ENCODE measurements at regions not wholly inside any gene's neighbourhood (a gene's known extent, or its start where the extent isn't known, plus 50 kb on each side); places are given as distances from the start of the nearest gene placed in this dataset.
"Not testable (repeated sequence)": the region's sequence is repeated elsewhere in the genome, so short reads cannot be mapped to it uniquely, and the experiment has no call there.

DNA sequence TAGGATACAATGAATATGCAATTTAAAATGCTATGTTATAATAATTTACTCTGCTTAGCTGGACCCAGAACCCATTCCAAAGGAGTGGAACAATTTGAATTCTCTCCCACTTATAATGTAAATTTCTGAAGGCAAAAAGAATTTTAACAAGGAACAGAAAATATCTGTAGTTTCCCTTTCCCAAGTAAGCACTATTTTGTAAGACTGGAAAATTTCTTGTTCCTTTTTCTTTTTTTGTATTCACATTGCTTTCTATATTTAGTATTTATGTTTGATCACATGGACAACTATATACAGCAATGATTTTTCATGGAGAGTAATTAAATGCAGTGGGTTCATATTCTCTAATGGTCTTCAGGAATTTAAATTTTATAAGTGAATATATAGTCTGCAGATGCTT, 127.4 kb downstream of the GPR85 start:
- no peaks in the 10 kb centered on the region for H3K4me1 ChIP-seq (ENCODE audit: control insufficient read depth in 1 of 2, insufficient read depth in 2 of 2, low read length in 2 of 2)
- no peak overlapping the region for H3K9ac ChIP-seq (ENCODE audit: low read depth in 1 of 2, low read length in 2 of 2)
- H3K27ac ChIP-seq (ENCODE audit: low read depth, low read length) = no peak overlapping the region
- H3K27me3 ChIP-seq (ENCODE audit: control insufficient read depth in 1 of 2, insufficient read depth in 2 of 2, low read length in 2 of 2) = no peaks in the 10 kb centered on the region
- H3K36me3 ChIP-seq (ENCODE audit: control insufficient read depth in 1 of 2, insufficient read depth in 2 of 2, low read length in 2 of 2) = no peaks in the 10 kb centered on the region
- no peaks in the 10 kb centered on the region for H3K9me3 ChIP-seq (ENCODE audit: control insufficient read depth in 1 of 2, low read length in 2 of 2)
- no peak overlapping the region for H3K4me3 ChIP-seq (ENCODE audit: low read depth in 1 of 2, low read length in 2 of 2)

GRCh38 chr7:112958775-112959174, 127.9 kb downstream of the GPR85 start:
- no peaks in the 10 kb centered on the region for H3K9me3 ChIP-seq (ENCODE audit: control insufficient read depth in 1 of 2, low read length in 2 of 2)
- no peaks in the 10 kb centered on the region for H3K36me3 ChIP-seq (ENCODE audit: control insufficient read depth in 1 of 2, insufficient read depth in 2 of 2, low read length in 2 of 2)
- no peaks in the 10 kb centered on the region for H3K27me3 ChIP-seq (ENCODE audit: control insufficient read depth in 1 of 2, insufficient read depth in 2 of 2, low read length in 2 of 2)
- H3K9ac ChIP-seq (ENCODE audit: low read depth in 1 of 2, low read length in 2 of 2) = no peak overlapping the region
- no peaks in the 10 kb centered on the region for H3K4me1 ChIP-seq (ENCODE audit: control insufficient read depth in 1 of 2, insufficient read depth in 2 of 2, low read length in 2 of 2)
- no peak overlapping the region for H3K27ac ChIP-seq (ENCODE audit: low read depth, low read length)
- no peak overlapping the region for H3K4me3 ChIP-seq (ENCODE audit: low read depth in 1 of 2, low read length in 2 of 2)

DNA sequence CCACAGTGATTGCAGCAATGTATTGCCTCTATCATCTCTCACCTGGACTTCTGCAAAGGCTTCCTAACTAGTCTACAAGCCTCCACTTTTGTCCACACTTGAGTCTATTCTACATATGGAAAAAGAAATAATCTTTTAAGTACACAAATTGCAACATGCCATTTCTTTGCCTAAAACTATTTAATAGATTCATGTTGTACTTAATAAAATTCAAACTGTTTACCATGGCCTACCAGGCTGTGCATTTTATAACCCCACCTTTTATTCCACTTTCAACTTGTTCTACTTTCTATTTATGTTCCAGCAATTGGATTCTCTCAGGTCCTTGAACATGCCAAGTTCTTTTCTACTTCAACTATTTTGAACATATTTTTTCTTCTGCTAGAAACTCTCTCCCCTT, 128.7 kb downstream of the GPR85 start:
- H3K27ac ChIP-seq (ENCODE audit: low read depth, low read length) = no peak overlapping the region

GRCh38 chr7:112953031-112953430, 133.6 kb downstream of the GPR85 start:
- H3K9me3 ChIP-seq (ENCODE audit: control insufficient read depth in 1 of 2, low read length in 2 of 2) = not testable (repeated sequence)

More for the DNA sequence above, 128.7 kb downstream of the GPR85 start:
- Histone ChIP-seq H3K9me3 (ENCODE audit: control insufficient read depth in 1 of 2, low read length in 2 of 2) (no peaks in the 10 kb centered on the region), H3K27me3 (ENCODE audit: control insufficient read depth in 1 of 2, insufficient read depth in 2 of 2, low read length in 2 of 2) (no peaks in the 10 kb centered on the region), H3K4me1 (ENCODE audit: control insufficient read depth in 1 of 2, insufficient read depth in 2 of 2, low read length in 2 of 2) (no peaks in the 10 kb centered on the region), H3K9ac (ENCODE audit: low read depth in 1 of 2, low read length in 2 of 2) (no peak overlapping the region), H3K4me3 (ENCODE audit: low read depth in 1 of 2, low read length in 2 of 2) (no peak overlapping the region), H3K36me3 (ENCODE audit: control insufficient read depth in 1 of 2, insufficient read depth in 2 of 2, low read length in 2 of 2) (no peaks in the 10 kb centered on the region)

DNA sequence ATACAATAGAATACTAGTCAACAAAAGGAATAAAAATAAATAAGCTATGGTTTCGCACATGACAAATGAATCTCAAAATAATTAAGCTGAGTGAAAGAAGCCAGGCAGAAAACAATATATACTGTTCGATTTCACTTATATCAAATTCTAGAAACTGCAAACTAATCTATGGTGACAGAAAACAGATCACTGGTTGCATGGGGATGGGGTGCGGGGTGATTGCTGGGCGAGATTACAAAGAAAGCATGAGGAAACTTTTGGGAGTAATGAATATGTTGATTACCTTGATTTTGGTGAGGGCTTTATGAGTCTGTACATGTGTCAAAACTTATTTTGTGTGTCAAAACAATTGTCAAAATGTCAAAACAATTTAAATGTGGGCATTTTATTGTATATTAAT, 135.6 kb downstream of the GPR85 start:
- Histone ChIP-seq H3K9me3 (ENCODE audit: control insufficient read depth in 1 of 2, low read length in 2 of 2) (no peaks in the 10 kb centered on the region), H3K27ac (ENCODE audit: low read depth, low read length) (no peak overlapping the region), H3K4me3 (ENCODE audit: low read depth in 1 of 2, low read length in 2 of 2) (no peak overlapping the region), H3K9ac (ENCODE audit: low read depth in 1 of 2, low read length in 2 of 2) (no peak overlapping the region), H3K4me1 (ENCODE audit: control insufficient read depth in 1 of 2, insufficient read depth in 2 of 2, low read length in 2 of 2) (no peaks in the 10 kb centered on the region), H3K36me3 (ENCODE audit: control insufficient read depth in 1 of 2, insufficient read depth in 2 of 2, low read length in 2 of 2) (no peaks in the 10 kb centered on the region), H3K27me3 (ENCODE audit: control insufficient read depth in 1 of 2, insufficient read depth in 2 of 2, low read length in 2 of 2) (no peaks in the 10 kb centered on the region)

More at GRCh38 chr7:112953031-112953430, 133.6 kb downstream of the GPR85 start:
- H3K4me1 ChIP-seq (ENCODE audit: control insufficient read depth in 1 of 2, insufficient read depth in 2 of 2, low read length in 2 of 2); H3K27ac ChIP-seq (ENCODE audit: low read depth, low read length); H3K4me3 ChIP-seq (ENCODE audit: low read depth in 1 of 2, low read length in 2 of 2); H3K27me3 ChIP-seq (ENCODE audit: control insufficient read depth in 1 of 2, insufficient read depth in 2 of 2, low read length in 2 of 2); H3K36me3 ChIP-seq (ENCODE audit: control insufficient read depth in 1 of 2, insufficient read depth in 2 of 2, low read length in 2 of 2); H3K9ac ChIP-seq (ENCODE audit: low read depth in 1 of 2, low read length in 2 of 2): not testable (repeated sequence)

- H3K27me3 ChIP-seq (ENCODE audit: control insufficient read depth in 1 of 2, insufficient read depth in 2 of 2, low read length in 2 of 2); H3K4me1 ChIP-seq (ENCODE audit: control insufficient read depth in 1 of 2, insufficient read depth in 2 of 2, low read length in 2 of 2); H3K4me3 ChIP-seq (ENCODE audit: low read depth in 1 of 2, low read length in 2 of 2); H3K9ac ChIP-seq (ENCODE audit: low read depth in 1 of 2, low read length in 2 of 2); H3K9me3 ChIP-seq (ENCODE audit: control insufficient read depth in 1 of 2, low read length in 2 of 2); H3K36me3 ChIP-seq (ENCODE audit: control insufficient read depth in 1 of 2, insufficient read depth in 2 of 2, low read length in 2 of 2); H3K27ac ChIP-seq (ENCODE audit: low read depth, low read length): not testable (repeated sequence)
Observed at GRCh38 chr7:112949682-112950081, 136.9 kb downstream of the GPR85 start.

DNA sequence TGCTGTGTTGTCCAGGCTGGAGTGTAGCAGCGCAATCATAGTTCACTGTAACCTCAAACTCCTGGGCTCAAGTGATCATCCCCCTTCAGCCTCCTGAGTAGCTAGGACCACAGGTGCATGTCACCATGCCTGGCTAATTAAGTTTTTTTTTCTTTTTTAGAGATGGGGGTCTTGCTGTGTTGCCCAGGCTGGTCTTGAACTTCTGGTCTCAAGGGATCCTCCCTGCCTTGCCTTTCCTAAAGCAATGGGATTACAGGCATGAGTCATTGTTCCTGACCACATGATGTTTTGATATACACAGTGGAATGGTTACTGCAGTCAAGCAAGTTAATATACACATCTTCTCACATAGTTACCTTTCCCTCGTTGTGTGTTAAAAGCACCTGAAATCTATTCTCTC, 140.3 kb downstream of the GPR85 start:
- Histone ChIP-seq H3K9me3 (ENCODE audit: control insufficient read depth in 1 of 2, low read length in 2 of 2) (no peaks in the 10 kb centered on the region), H3K4me1 (ENCODE audit: control insufficient read depth in 1 of 2, insufficient read depth in 2 of 2, low read length in 2 of 2) (no peaks in the 10 kb centered on the region), H3K4me3 (ENCODE audit: low read depth in 1 of 2, low read length in 2 of 2) (no peak overlapping the region), H3K27ac (ENCODE audit: low read depth, low read length) (no peak overlapping the region), H3K27me3 (ENCODE audit: control insufficient read depth in 1 of 2, insufficient read depth in 2 of 2, low read length in 2 of 2) (no peaks in the 10 kb centered on the region), H3K36me3 (ENCODE audit: control insufficient read depth in 1 of 2, insufficient read depth in 2 of 2, low read length in 2 of 2) (no peaks in the 10 kb centered on the region), H3K9ac (ENCODE audit: low read depth in 1 of 2, low read length in 2 of 2) (no peak overlapping the region)

DNA sequence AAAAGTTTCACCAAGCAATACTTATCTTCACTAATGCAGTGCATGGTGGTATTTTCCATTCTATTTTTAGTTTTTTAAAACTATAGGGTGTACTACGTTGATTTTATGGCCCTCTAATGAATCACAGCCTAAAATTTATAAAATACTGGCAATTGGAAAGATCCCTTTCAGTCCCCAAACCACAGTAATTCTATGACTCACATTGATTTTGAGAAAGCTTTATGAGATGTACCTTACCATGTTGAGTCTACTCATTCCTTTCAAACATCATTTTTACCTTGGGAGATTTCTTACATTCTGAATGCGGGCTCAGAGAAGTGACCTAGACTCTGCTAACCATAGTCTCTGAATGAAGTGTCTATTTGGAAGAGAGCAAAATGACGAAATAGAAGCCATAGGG, 141.6 kb downstream of the GPR85 start:
- Histone ChIP-seq H3K4me1 (ENCODE audit: control insufficient read depth in 1 of 2, insufficient read depth in 2 of 2, low read length in 2 of 2) (peaks cover 6 to 7% of the 10 kb centered on the region in 2 donors), H3K9ac (ENCODE audit: low read depth in 1 of 2, low read length in 2 of 2) (no peak overlapping the region), H3K9me3 (ENCODE audit: control insufficient read depth in 1 of 2, low read length in 2 of 2) (no peaks in the 10 kb centered on the region), H3K27me3 (ENCODE audit: control insufficient read depth in 1 of 2, insufficient read depth in 2 of 2, low read length in 2 of 2) (no peaks in the 10 kb centered on the region), H3K36me3 (ENCODE audit: control insufficient read depth in 1 of 2, insufficient read depth in 2 of 2, low read length in 2 of 2) (no peaks in the 10 kb centered on the region), H3K27ac (ENCODE audit: low read depth, low read length) (no peak overlapping the region), H3K4me3 (ENCODE audit: low read depth in 1 of 2, low read length in 2 of 2) (no peak overlapping the region)

DNA sequence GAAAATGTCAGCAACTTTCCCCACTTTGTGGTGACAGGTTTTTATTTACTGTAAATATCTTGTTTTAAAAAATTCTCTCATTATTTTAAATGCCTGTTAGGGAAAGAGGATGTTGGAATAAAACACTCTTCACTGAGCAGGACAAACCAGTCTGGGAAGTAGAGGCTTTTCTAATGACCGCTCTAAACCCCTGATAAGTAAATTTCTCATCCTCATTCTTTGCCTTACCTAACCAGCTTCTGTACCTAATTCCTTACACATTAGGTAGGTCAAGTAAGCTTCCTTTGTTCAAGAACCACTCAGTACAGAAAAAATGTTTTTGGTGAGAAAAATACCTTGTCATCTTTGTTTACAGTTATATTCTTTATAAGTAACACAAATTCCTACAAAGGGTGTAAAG, 143.6 kb downstream of the GPR85 start:
- H3K4me1 ChIP-seq (ENCODE audit: control insufficient read depth in 1 of 2, insufficient read depth in 2 of 2, low read length in 2 of 2) = peaks cover 14 to 17% of the 10 kb centered on the region in 2 donors
- H3K27ac ChIP-seq (ENCODE audit: low read depth, low read length) = no peak overlapping the region
- no peaks in the 10 kb centered on the region for H3K9me3 ChIP-seq (ENCODE audit: control insufficient read depth in 1 of 2, low read length in 2 of 2)
- no peaks in the 10 kb centered on the region for H3K27me3 ChIP-seq (ENCODE audit: control insufficient read depth in 1 of 2, insufficient read depth in 2 of 2, low read length in 2 of 2)
- H3K9ac ChIP-seq (ENCODE audit: low read depth in 1 of 2, low read length in 2 of 2) = no peak overlapping the region
- no peak overlapping the region for H3K4me3 ChIP-seq (ENCODE audit: low read depth in 1 of 2, low read length in 2 of 2)
- no peaks in the 10 kb centered on the region for H3K36me3 ChIP-seq (ENCODE audit: control insufficient read depth in 1 of 2, insufficient read depth in 2 of 2, low read length in 2 of 2)

GRCh38 chr7:112942125-112942524, 144.5 kb downstream of the GPR85 start:
- H3K4me3 ChIP-seq (ENCODE audit: low read depth in 1 of 2, low read length in 2 of 2); H3K27ac ChIP-seq (ENCODE audit: low read depth, low read length): not testable (repeated sequence)

GRCh38 chr7:112940314-112940732, 146.3 kb downstream of the GPR85 start:
- Histone ChIP-seq H3K4me3 (ENCODE audit: low read depth in 1 of 2, low read length in 2 of 2) (peak overlapping the region; percentile 83 to 87), H3K4me1 (ENCODE audit: control insufficient read depth in 1 of 2, insufficient read depth in 2 of 2, low read length in 2 of 2) (peaks cover 17 to 23% of the 10 kb centered on the region in 2 donors), H3K27me3 (ENCODE audit: control insufficient read depth in 1 of 2, insufficient read depth in 2 of 2, low read length in 2 of 2) (no peaks in the 10 kb centered on the region), H3K9me3 (ENCODE audit: control insufficient read depth in 1 of 2, low read length in 2 of 2) (no peaks in the 10 kb centered on the region), H3K27ac (ENCODE audit: low read depth, low read length) (peak overlapping the region; percentile 65), H3K9ac (ENCODE audit: low read depth in 1 of 2, low read length in 2 of 2) (peak overlapping the region; percentile 61 to 72), H3K36me3 (ENCODE audit: control insufficient read depth in 1 of 2, insufficient read depth in 2 of 2, low read length in 2 of 2) (no peaks in the 10 kb centered on the region)

More at GRCh38 chr7:112942125-112942524, 144.5 kb downstream of the GPR85 start:
- not testable (repeated sequence) for H3K27me3 ChIP-seq (ENCODE audit: control insufficient read depth in 1 of 2, insufficient read depth in 2 of 2, low read length in 2 of 2); H3K9me3 ChIP-seq (ENCODE audit: control insufficient read depth in 1 of 2, low read length in 2 of 2); H3K9ac ChIP-seq (ENCODE audit: low read depth in 1 of 2, low read length in 2 of 2); H3K36me3 ChIP-seq (ENCODE audit: control insufficient read depth in 1 of 2, insufficient read depth in 2 of 2, low read length in 2 of 2)
- H3K4me1 ChIP-seq (ENCODE audit: control insufficient read depth in 1 of 2, insufficient read depth in 2 of 2, low read length in 2 of 2) = peaks cover 17 to 20% of the 10 kb centered on the region in 2 donors
